Left renal pelvis (tissue), 4 donors: ENCODE measurements at regions not wholly inside any gene's neighbourhood (a gene's known extent, or its start where the extent isn't known, plus 50 kb on each side); places are given as distances from the start of the nearest gene placed in this dataset.
A peak's percentile ranks its signal among the peaks of the same experiment; 100 is the strongest.

Source experiments
- DNase-seq, 4 donors: peaks; one replicate each; pipeline ENCODE4 v3.0.0-alpha.2; 2013; ENCODE audit warnings: low read depth in 4 of 4, low spot score in 3 of 4

- DNase-seq = no peak
Measured at GRCh38 chr2:67812682-67813081, 250.1 kb downstream of the C1D start.

- no peak for DNase-seq
Measured at GRCh38 chr2:67823726-67824125, 239.1 kb downstream of the C1D start.

DNA sequence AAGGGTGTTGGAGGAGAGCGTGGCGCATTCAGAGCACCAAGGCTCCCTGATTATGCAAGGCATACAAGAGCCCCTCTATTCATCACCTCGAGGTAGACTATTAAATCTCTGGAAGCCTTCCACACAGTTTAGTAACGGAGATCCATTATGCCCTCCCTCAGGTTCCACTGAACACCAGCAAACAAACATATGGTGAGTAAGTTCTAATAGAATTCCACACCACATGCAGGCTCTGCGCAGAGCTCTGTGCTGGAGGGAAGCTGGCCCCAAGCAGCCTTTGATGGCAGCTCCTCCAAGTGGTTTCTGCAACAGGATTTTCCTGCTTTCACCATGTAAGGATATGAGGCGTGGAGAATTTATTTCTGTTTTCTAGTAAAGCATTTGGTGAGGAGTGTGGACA, 238.6 kb downstream of the C1D start:
- peak in 1 of 4 donors; percentile 21 for DNase-seq

DNA sequence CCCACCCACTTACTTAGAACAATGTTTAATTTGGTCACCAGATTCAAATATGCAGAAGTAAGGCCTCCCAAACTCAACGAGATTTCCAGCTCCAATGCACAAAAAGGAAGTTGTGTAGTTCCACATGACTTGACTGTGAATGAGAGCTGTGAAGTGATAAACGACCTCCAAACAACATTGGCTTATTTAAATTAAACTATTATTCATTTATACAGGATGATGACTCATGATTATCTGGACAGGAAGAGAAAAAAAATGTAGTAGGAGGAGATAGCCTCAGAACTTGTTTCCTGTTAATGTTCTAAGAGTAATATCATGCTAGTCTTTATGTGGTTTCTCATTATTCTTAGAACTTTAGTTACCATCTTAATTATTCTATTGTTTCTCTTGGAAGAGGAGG, 237.3 kb downstream of the C1D start:
- DNase-seq = peak in 1 of 4 donors; percentile 17

GRCh38 chr2:67828066-67828465, 234.7 kb downstream of the C1D start:
- DNase-seq = no peak

DNA sequence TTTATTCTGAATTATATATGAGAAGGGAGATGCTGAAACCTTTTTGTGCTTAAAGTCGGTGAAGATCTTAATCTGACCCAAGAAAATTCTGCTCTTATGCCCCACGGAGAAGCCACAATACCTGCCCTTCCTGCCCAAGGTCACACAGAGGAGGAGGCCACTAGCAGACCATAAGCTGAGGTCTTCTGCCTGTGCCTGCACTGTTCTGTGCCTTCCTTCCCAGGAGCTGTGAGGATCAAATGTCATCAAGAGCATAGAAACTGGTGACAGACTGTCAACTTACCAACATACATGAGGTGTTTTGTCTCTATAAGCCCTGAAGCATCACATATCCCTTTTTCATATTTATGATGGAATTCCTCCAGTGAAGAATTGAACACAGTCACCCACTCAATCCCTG, 233.3 kb downstream of the C1D start:
- DNase-seq = no peak

- DNase-seq = no peak
Measured at GRCh38 chr2:67833632-67834031, 229.2 kb downstream of the C1D start.

DNA sequence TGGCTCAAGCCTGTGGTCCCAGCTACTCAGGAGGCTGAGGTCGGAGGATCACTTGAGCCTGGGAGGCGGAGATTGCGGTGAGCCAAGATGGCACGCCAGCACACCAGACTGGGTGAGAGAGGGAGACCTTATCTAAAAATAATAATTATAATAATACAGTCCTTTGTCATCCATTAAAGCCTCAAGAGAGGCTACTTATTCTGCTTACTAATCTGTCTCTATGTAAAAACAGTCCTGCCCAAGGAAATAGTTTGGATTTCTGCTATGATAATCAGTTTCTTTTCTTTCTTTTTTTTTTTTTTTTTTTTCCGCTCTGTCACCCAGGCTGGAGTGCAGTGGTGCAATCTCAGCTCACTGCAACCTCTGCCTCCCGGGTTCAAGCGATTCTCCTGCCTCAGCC, 228.3 kb downstream of the C1D start:
- DNase-seq = no peak

- no peak for DNase-seq
Measured at GRCh38 chr2:67835266-67835665, 227.5 kb downstream of the C1D start.

GRCh38 chr2:67836866-67837265, 225.9 kb downstream of the C1D start:
- DNase-seq = no peak

GRCh38 chr2:67838205-67838604, 224.6 kb downstream of the C1D start:
- DNase-seq = no peak

- no peak for DNase-seq
Measured at GRCh38 chr2:67839242-67839641, 223.6 kb downstream of the C1D start.

- no peak for DNase-seq
Measured at GRCh38 chr2:67839668-67840067, 223.1 kb downstream of the C1D start.

- peak in 3 of 4 donors; percentile 59 to 64 (median 60) for DNase-seq
Measured at GRCh38 chr2:67840460-67841068, 222.2 kb downstream of the C1D start.

DNA sequence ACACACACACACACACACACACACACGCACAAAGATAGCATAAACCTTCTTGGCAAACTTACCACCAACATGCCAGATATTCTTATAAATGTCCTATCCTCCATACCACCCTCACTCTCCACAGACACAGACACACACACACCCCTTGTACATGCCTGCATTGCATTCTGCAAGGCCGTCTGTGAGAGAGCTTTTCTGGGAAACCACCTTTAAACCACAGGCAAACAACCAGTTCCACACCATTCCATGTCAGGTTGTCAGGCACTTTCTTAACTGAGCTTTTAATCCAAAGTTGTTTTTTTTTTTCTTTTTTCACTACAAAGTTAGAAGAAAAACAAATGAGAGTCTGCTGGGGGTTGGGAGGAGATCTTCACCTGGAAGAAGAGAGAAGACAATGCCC, 221.1 kb downstream of the C1D start:
- DNase-seq = no peak

DNA sequence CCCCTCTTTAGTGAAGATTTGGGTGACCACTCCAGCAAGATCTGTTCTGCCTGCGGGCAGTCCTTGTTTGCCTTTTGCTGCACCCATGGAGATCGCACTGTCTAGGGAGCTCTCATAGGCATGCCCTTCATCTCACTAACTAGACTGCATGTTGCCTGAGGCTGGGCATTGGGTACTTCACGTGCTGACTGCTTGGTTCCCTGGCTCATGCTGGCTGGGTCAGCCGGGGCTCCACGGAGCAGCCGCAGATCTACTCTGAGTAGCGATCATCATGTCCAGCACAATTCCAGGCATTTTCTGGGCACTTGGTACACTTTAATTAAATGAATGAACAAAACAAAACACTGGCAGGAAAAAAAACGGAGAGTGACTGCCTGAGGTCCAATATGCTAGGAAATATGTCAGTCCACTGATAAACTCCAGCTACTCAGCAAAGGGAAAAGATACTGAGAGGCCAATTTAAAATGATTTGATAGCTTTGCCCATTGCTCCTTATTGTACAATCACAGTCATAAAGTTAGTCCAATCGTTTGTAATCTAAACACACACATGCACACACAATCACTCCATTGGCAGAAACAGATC, 220.3 kb downstream of the C1D start:
- DNase-seq = no peak

GRCh38 chr2:67844024-67844540, 218.7 kb downstream of the C1D start:
- DNase-seq = no peak

- no peak for DNase-seq
Measured at GRCh38 chr2:67845621-67846369, 217.0 kb downstream of the C1D start.

GRCh38 chr2:67846370-67847070, 216.3 kb downstream of the C1D start:
- DNase-seq = peak; percentile 87 to 94 (median 90)

GRCh38 chr2:67848551-67849285, 214.1 kb downstream of the C1D start:
- DNase-seq = no peak

- no peak for DNase-seq
Measured at GRCh38 chr2:67851016-67851415, 211.8 kb downstream of the C1D start.
